Trophoblast cell (in vitro differentiated cells and primary cell): ENCODE measurements at regions not wholly inside any gene's neighbourhood (a gene's known extent, or its start where the extent isn't known, plus 50 kb on each side); places are given as distances from the start of the nearest gene placed in this dataset.

ENCODE experiments used
- DNase-seq, 2 donors: peaks; one replicate each; pipeline ENCODE4 v3.0.0-alpha.2; 2016
- H2AFZ ChIP-seq: 2 replicates; pipeline ENCODE4 v1.6.1; 2013; ENCODE audit warnings: low read length, moderate library complexity, mild to moderate bottlenecking; ENCODE audit not compliant: insufficient read depth, poor library complexity
- H2AK5ac ChIP-seq: 2 replicates; pipeline ENCODE4 v1.6.1; 2013; ENCODE audit warnings: mild to moderate bottlenecking, low read length
- H2BK120ac ChIP-seq: 2 replicates; pipeline ENCODE4 v1.6.1; 2013; ENCODE audit warnings: low read length, mild to moderate bottlenecking, moderate library complexity; ENCODE audit not compliant: insufficient read depth, poor library complexity
- H2BK12ac ChIP-seq: 2 replicates; pipeline ENCODE4 v1.6.1; 2013; ENCODE audit warnings: mild to moderate bottlenecking, low read length, moderate library complexity
- H2BK5ac ChIP-seq: 2 replicates; pipeline ENCODE4 v1.6.1; 2013; ENCODE audit warnings: low read length, low read depth, moderate library complexity, mild to moderate bottlenecking; ENCODE audit not compliant: poor library complexity
- H3K14ac ChIP-seq: 2 replicates; pipeline ENCODE4 v1.6.1; 2013; ENCODE audit warnings: mild to moderate bottlenecking, low read length
- H3K18ac ChIP-seq: 2 replicates; pipeline ENCODE4 v1.6.1; 2013; ENCODE audit warnings: mild to moderate bottlenecking, low read length
- H3K23ac ChIP-seq: 2 replicates; pipeline ENCODE4 v1.6.1; 2013; ENCODE audit warnings: low read length
- H3K27ac ChIP-seq: 2 replicates; pipeline ENCODE4 v1.5.1; 2013; ENCODE audit warnings: low read depth, mild to moderate bottlenecking, inconsistent platforms, low read length, moderate library complexity
- H3K27me3 ChIP-seq: 2 replicates; pipeline ENCODE4 v1.6.1; 2013; ENCODE audit warnings: inconsistent platforms, mild to moderate bottlenecking, low read length, moderate library complexity; ENCODE audit not compliant: insufficient read depth
- H3K36me3 ChIP-seq, 2 experiments: 1 replicate in 1 of 2; 2 replicates in 1 of 2; pipeline ENCODE4 v1.6.1; 2013; ENCODE audit warnings: low read length in 2 of 2, mild to moderate bottlenecking in 2 of 2, moderate library complexity in 1 of 2; ENCODE audit not compliant: insufficient read depth in 2 of 2, control insufficient read depth in 1 of 2
- H3K4ac ChIP-seq: 2 replicates; pipeline ENCODE4 v1.6.1; 2013; ENCODE audit warnings: low read depth, mild to moderate bottlenecking, low read length, moderate library complexity
- H3K4me1 ChIP-seq, 2 experiments: 1 replicate in 1 of 2; 2 replicates in 1 of 2; pipeline ENCODE4 v1.6.1; 2013; ENCODE audit warnings: low read length in 2 of 2, mild to moderate bottlenecking in 2 of 2, moderate library complexity in 1 of 2; ENCODE audit not compliant: insufficient read depth in 2 of 2, control insufficient read depth in 1 of 2
- H3K4me2 ChIP-seq: 2 replicates; pipeline ENCODE4 v1.6.1; 2013; ENCODE audit warnings: inconsistent platforms, mild to moderate bottlenecking, low read length, moderate library complexity
- H3K4me3 ChIP-seq: 2 replicates; pipeline ENCODE4 v1.5.1; 2013; ENCODE audit warnings: mild to moderate bottlenecking, low read depth, low read length, inconsistent platforms
- H3K79me1 ChIP-seq: one replicate; pipeline ENCODE4 v1.6.1; 2013; ENCODE audit warnings: low read length
- H3K79me2 ChIP-seq: 2 replicates; pipeline ENCODE4 v1.6.1; 2013; ENCODE audit warnings: low read length, mild to moderate bottlenecking; ENCODE audit not compliant: control insufficient read depth, insufficient read depth, poor library complexity
- H3K9ac ChIP-seq: 2 replicates; pipeline ENCODE4 v1.6.1; 2013; ENCODE audit warnings: mild to moderate bottlenecking, low read length
- H3K9me3 ChIP-seq: 2 replicates; pipeline ENCODE4 v1.6.1; 2013; ENCODE audit warnings: low read depth, mild to moderate bottlenecking, control low read depth, inconsistent platforms, low read length; ENCODE audit not compliant: insufficient read depth
- H4K12ac ChIP-seq: 2 replicates; pipeline ENCODE4 v1.6.1; 2013; ENCODE audit warnings: low read depth, mild to moderate bottlenecking, low read length, moderate library complexity
- H4K8ac ChIP-seq: 2 replicates; pipeline ENCODE4 v1.6.1; 2013; ENCODE audit warnings: low read depth, mild to moderate bottlenecking, low read length, moderate library complexity
- H4K91ac ChIP-seq: one replicate; pipeline ENCODE4 v1.6.1; 2013; ENCODE audit warnings: low read depth, mild to moderate bottlenecking, low read length, moderate library complexity
- WGBS: extraction: QIAGEN DNeasy Blood & Tissue Kit; methylation state at CpG from one replicate; pipeline ENCODE4 v1.1.7; 2013; ENCODE audit warnings: missing lambda C conversion rate; ENCODE audit not compliant: insufficient read length, insufficient coverage; ENCODE audit errors: extremely low coverage; 5-methylcytosine and 5-hydroxymethylcytosine counted together

DNA sequence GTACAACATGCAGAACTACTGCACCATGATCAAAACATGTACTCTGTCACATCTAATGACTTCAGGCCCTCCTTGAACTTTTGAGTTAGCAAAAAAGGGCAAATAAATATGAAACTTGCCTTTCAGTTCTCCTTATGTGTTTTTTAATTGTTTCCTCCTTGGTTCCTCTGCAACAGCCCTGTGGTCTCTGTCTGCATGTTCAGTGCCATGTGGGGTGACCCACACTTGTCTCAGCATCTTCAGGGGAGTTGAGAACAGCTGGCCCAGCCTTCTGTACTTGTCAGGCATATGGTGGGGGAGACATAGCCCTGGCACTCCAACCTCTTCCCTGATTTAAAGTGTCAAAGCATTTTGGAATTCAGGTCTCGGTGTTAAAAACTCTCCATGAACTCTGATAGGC lies 188.0 kb upstream of the PGRMC2 start:
- Histone ChIP-seq H3K27me3 (no peaks in the 10 kb centered on the region), H3K4me2 (no peak overlapping the region), H3K36me3 (no peaks in the 10 kb centered on the region), H3K18ac (no peak overlapping the region), H2BK5ac (no peak overlapping the region), H3K79me1 (no peaks in the 10 kb centered on the region), H3K4me1 (no peaks in the 10 kb centered on the region), H2BK12ac (no peak overlapping the region), H3K23ac (no peak overlapping the region), H3K9me3 (peaks cover 2% of the 10 kb centered on the region), H2AFZ (no peak overlapping the region), H4K12ac (no peak overlapping the region), H2BK120ac (no peak overlapping the region), H4K91ac (no peak overlapping the region), H3K4me3 (no peak overlapping the region), H3K4ac (no peak overlapping the region), H3K27ac (no peak overlapping the region), H2AK5ac (no peak overlapping the region), H3K9ac (no peak overlapping the region), H3K79me2 (no peaks in the 10 kb centered on the region), H3K14ac (no peak overlapping the region), H4K8ac (no peak overlapping the region)
- DNase-seq, result no peak
- WGBS, result no CpG with 5 or more reads among the region's 1 CpG

DNA sequence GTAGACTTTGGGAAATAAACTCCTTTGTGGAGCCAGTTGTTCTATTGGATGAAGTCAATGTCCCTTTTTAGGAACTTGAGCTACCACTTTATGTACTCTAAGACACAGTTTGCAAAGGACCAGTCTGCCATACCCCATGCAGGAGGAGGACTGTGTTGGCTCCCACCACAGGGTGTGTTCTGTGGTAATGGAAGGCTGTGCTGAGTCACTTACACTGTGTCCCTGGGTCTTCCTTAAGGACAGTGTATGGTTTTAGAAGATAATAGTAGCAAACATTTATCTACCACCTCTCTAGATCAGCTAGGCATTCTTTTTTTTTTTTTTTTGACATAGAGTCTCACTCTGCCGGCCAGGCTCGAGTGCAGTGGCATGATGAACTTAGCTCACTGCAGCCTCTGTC lies 184.0 kb upstream of the PGRMC2 start:
- no peak overlapping the region for H4K8ac ChIP-seq
- no peak overlapping the region for H2BK12ac ChIP-seq
- no peak overlapping the region for H2BK120ac ChIP-seq
- H3K79me1 ChIP-seq, result no peaks in the 10 kb centered on the region
- H4K91ac ChIP-seq, result no peak overlapping the region
- no peaks in the 10 kb centered on the region for H3K27me3 ChIP-seq
- no peak overlapping the region for H3K9ac ChIP-seq
- H3K14ac ChIP-seq, result no peak overlapping the region
- no peak overlapping the region for H4K12ac ChIP-seq
- no peak for DNase-seq
- no peak overlapping the region for H3K23ac ChIP-seq
- no peaks in the 10 kb centered on the region for H3K79me2 ChIP-seq
- no CpG with 5 or more reads among the region's 2 CpGs for WGBS
- H3K18ac ChIP-seq, result no peak overlapping the region
- H2AK5ac ChIP-seq, result no peak overlapping the region
- H3K4me1 ChIP-seq, result no peaks in the 10 kb centered on the region
- H3K36me3 ChIP-seq, result no peaks in the 10 kb centered on the region
- peaks cover 2% of the 10 kb centered on the region for H3K9me3 ChIP-seq
- H2AFZ ChIP-seq, result no peak overlapping the region
- no peak overlapping the region for H3K4ac ChIP-seq
- H3K4me2 ChIP-seq, result no peak overlapping the region
- H2BK5ac ChIP-seq, result no peak overlapping the region
- H3K27ac ChIP-seq, result no peak overlapping the region
- no peak overlapping the region for H3K4me3 ChIP-seq

DNA sequence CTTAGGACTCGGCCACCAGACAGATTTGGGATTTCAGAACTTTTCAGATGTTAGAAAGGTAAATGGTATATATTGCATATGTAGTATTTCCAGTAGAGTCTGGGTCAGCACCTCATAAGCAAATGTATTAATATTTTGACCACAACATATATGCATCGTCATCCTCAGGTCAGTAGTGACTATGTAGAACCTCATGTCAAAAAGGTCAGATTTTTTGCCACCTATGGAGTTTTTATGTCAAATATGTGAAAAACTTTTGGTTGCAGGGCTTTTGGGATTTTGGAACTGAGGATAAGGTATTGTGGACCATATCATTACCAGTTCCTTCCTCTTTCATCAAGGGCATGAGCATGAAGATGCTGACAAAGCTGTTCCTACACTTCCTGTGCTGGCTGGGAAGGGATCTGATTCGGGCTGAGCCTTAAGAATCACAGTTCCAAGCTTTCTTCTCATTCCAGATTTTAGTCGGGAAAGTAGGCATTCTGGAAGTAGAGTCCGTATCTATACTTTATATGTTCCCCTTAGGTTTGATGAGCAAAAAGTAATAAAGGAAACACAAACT lies 183.0 kb upstream of the PGRMC2 start:
- H3K9me3 ChIP-seq, result no peaks in the 10 kb centered on the region
- no peak overlapping the region for H3K27ac ChIP-seq
- H2AFZ ChIP-seq, result no peak overlapping the region
- H2AK5ac ChIP-seq, result no peak overlapping the region
- H3K9ac ChIP-seq, result no peak overlapping the region
- H3K4me3 ChIP-seq, result no peak overlapping the region
- no peak overlapping the region for H2BK5ac ChIP-seq
- no peak overlapping the region for H3K23ac ChIP-seq
- no peak overlapping the region for H4K8ac ChIP-seq
- H2BK12ac ChIP-seq, result no peak overlapping the region
- H3K4me1 ChIP-seq, result no peaks in the 10 kb centered on the region
- no peaks in the 10 kb centered on the region for H3K27me3 ChIP-seq
- DNase-seq, result no peak
- H3K4ac ChIP-seq, result no peak overlapping the region
- H3K79me2 ChIP-seq, result no peaks in the 10 kb centered on the region
- H3K4me2 ChIP-seq, result no peak overlapping the region
- no peak overlapping the region for H4K12ac ChIP-seq
- H2BK120ac ChIP-seq, result no peak overlapping the region
- H3K18ac ChIP-seq, result no peak overlapping the region
- H4K91ac ChIP-seq, result no peak overlapping the region
- H3K36me3 ChIP-seq, result no peaks in the 10 kb centered on the region
- no CpG with 5 or more reads among the region's 5 CpGs for WGBS
- no peak overlapping the region for H3K14ac ChIP-seq
- no peaks in the 10 kb centered on the region for H3K79me1 ChIP-seq

DNA sequence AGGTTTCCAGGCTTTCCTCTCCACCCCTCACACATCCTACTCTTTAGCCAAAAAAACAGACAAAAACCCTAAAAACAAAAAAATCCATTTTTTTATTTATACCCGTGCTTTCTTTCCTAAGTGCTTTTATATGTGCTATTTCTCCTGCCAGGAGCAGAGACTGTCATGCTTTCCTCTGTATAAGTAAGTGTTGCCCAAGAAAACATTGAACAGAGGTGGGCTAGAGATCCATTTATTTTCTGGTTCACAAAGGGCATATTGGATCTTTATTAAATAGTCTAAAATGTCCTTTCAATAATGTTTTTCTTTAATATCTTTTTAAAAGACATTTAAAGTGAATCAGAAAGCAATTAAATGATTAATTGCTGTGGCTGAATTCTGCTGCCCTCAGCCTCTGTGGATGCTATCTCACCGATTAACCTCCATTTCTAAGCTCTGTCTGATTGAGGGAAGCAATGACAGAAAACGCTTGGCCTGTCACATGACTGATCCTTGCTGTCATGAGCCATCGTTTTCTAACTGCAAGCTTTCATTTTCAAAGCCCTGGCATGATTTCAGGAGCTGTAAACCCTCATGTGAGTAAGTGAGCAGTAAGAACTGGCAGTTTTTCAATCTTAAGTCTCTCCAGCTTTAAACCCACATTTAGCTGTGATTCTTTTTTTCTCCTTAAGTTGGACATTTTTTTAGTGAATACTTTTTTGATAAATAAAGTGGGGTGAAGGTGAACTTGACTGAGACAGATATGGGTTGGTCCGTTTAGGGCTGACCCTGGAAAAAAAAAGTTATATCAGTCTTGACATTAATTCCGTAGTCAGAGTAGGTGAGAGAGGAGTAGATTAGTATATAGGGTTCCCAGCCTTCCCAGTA lies 180.7 kb upstream of the PGRMC2 start:
- Histone ChIP-seq H2BK12ac (no peak overlapping the region), H3K18ac (no peak overlapping the region), H3K36me3 (no peaks in the 10 kb centered on the region), H3K9me3 (no peaks in the 10 kb centered on the region), H3K4me2 (no peak overlapping the region), H4K8ac (no peak overlapping the region), H3K23ac (no peak overlapping the region), H3K4me3 (no peak overlapping the region), H3K79me1 (peaks cover 4% of the 10 kb centered on the region), H3K79me2 (no peaks in the 10 kb centered on the region), H3K4me1 (no peaks in the 10 kb centered on the region), H4K91ac (no peak overlapping the region), H3K4ac (no peak overlapping the region), H2AK5ac (no peak overlapping the region), H3K14ac (no peak overlapping the region), H3K27me3 (no peaks in the 10 kb centered on the region), H3K27ac (no peak overlapping the region), H4K12ac (no peak overlapping the region), H2AFZ (no peak overlapping the region), H2BK120ac (no peak overlapping the region), H2BK5ac (no peak overlapping the region), H3K9ac (no peak overlapping the region)
- DNase-seq, result peak in 1 of 2 donors; percentile 55
- 100% methylated on average over 1 of the region's 6 CpGs for WGBS
